OCI-M2 (cell line): ENCODE measurements at regions not wholly inside any gene's neighbourhood (a gene's known extent, or its start where the extent isn't known, plus 50 kb on each side); places are given as distances from the start of the nearest gene placed in this dataset.

Experiments
- DNase-seq: peaks from one replicate; lab custom pipeline; 2025; ENCODE audit not compliant: unreplicated experiment; lab: John Stamatoyannopoulos, UW

- no peak for DNase-seq
Observed at GRCh38 chr16:86797700-86798099, 219.4 kb downstream of the FOXL1 start.

DNA sequence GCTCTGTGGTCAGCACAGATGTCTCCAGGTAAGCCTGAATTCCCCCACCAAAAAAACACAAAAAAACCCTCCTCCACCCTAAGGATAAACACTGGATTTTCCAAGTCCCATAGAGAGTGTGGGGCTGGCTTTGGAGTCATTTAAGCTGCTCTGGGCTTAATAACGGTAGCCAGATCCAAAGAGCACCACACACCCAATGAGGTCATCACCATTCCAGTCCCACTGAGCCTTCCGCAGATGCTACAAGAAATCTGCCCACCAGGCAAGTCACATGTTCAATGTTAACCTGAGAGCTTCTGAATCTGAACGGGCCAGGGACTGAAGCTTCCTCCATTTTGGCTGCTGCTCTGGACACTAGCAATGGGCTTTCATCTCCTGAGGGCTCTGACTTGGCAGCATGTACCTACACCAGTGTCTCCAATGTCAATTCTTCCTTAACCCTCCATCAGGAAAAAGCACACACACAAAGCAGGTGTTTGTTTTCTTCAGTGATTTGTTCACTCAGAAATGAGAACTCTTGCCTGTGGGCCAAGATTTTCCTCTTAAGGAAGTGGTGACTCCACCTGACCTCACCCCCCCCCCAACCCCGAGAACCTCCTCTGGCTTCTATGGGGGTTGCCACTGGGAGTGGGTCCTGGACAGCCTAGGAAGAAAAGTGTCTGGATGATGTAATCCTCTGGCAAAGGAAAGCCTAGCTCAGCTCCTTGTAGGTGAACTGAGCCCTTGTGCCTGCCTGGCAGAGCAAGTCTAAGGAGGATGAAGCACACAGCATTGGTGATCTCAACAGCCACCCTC lies 220.1 kb downstream of the FOXL1 start:
- DNase-seq, result no peak

- no peak for DNase-seq
Observed at GRCh38 chr16:86799367-86799766, 221.0 kb downstream of the FOXL1 start.

GRCh38 chr16:86800894-86801293 lies 222.5 kb downstream of the FOXL1 start:
- no peak for DNase-seq

- no peak for DNase-seq
Observed at GRCh38 chr16:86802013-86802412, 223.7 kb downstream of the FOXL1 start.

- no peak for DNase-seq
Observed at GRCh38 chr16:86805188-86805587, 226.8 kb downstream of the FOXL1 start.

DNA sequence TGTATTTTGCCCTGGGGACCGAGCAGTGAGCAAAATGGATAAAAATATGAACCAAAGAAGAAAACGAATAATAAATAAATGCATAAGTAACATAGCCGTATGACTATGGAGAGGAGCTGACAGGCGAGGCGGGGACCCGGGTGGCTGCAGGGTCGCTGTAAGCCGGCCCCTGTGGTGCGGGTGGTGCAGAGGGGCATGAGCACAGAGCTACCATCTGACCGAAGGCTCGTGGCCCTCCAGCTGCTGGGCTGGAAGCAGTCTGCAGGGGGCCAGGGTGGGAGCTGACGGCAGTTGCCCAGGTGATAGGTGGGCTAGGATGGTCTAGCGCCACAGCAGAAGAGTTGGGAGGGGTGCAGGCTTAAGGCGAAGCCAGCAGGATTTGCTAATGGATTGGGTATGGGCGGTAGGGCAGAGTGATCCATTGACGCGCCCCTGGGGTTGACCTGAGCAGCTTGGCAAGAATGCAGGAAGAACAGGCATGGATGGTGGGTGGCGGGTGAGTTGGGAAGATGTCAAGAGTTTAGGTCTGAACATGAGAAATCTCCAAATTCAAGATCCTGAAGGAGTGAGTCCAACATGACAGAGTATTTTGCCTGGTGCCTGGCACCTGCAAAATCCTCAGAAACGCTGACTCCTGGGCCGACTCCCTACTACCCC lies 228.0 kb downstream of the FOXL1 start:
- DNase-seq, result no peak

DNA sequence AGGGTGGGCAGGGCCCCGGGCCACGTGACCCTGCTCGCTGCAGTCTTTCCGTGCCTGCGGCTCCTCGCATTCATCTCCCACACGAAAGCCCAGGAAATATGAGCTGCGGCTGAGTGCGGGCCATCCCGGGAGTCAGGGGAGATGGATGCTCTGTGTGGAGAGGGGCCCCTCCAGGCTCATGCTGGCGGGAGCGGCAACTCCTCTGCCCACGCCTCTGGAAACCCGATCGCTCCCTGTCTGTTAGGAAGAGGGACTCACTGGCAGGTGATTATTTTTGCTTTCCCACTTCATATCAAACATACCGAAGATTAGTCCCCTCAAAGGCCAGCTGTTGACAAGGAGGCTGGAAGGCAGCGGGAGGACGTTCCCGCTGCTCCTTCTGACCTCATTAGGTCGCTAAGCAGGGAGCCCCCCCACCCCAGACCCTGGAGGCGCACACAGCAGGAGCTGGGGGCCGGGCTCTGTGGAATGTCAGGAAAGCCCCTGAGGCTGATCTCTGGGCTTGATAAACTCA lies 228.5 kb downstream of the FOXL1 start:
- DNase-seq, result no peak

DNA sequence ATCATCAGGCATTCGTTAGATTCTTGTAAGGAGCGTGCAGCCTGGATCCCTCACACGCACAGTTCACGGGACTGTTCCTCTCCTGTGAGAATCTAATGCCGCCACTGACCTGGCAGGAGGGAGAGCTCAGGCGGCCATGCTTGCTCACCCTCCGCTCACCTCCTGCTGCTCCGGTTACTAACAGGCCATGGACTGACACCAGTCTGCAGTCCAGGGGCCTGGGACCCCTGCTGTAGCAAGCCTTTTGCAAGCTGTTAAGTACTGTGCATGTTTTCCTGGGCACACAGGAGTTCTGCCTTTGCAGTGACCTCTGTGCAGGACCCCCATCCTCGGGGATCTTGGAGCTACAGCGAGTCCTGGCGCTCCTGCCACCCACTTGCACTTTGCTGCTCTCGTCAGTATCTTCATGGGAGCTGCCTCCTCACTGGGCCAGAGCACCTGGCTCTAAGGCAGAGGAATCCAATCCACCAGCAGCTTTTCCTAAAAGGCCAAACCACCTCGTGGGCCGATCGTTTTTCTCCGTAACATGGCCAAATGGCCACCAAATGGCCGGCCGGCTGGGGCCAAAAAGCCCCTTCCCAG lies 230.6 kb downstream of the FOXL1 start:
- no peak for DNase-seq

GRCh38 chr16:86809458-86809955 lies 231.2 kb downstream of the FOXL1 start:
- no peak for DNase-seq

DNA sequence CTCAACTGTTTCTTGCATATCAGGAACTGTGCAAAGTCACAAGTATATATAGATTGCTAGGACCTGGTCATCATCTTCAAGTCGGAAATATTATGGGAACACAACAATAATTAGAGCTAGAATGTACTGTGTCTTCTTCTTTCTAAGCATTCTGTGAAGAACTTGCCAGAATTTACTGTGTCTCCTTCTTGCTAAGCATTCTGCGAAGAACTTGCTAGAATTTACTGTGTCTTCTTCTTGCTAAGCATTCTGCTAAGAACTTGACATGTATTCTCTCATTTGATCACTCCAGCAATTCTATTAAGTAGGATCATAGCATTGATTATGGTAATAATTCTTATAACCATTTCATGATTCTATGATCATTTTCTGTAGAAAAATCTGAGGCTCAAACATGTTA lies 231.7 kb downstream of the FOXL1 start:
- no peak for DNase-seq

DNA sequence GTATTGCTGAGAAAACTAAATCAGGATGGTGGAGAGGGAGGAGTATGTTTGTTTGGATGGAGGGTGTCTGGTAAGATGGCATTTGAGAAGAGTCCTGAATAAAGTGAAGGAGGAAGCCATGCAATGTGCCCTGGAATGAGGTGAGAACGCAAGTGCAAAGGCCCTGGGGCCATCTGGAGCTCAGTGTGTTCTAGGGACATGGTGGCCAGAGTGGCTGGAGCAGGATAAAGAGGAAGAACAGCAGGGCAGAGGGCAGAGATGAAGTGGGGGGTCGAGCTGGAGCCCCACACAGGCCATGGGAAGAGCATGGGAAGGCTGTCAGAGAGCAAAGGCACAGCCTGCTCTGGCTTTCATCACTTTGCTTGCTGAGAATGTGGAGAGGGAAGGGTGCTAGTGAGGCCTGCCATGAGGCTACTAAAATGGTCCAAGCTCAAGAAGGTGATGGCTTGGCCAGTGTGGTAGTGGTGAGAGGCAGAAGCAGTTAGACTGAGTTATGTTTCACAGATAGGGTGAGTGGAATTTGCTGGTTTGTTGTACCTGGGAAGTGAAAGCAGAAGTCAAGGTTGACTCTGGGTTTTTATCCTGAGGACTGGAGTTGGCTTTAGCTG lies 234.1 kb downstream of the FOXL1 start:
- DNase-seq, result no peak

DNA sequence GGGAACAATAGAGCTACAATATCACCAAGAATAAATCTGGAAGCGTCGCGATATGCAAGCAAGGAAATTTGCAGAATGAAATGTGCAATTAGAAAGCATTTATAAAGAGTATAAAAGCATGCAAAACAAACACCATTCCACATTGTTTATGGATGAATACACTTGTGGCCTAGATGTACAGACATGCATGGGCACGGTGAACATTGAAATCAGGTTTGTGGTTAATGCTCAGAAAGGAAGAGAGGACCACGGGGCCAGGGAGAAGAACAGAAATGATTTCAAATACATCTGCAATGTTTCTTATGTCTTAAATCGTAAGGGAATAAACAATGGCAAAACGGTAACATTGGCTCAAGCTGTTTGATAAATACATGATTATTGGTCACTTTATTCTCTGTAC lies 235.9 kb downstream of the FOXL1 start:
- DNase-seq, result no peak

GRCh38 chr16:86816930-86817625 lies 238.7 kb downstream of the FOXL1 start:
- DNase-seq, result no peak

DNA sequence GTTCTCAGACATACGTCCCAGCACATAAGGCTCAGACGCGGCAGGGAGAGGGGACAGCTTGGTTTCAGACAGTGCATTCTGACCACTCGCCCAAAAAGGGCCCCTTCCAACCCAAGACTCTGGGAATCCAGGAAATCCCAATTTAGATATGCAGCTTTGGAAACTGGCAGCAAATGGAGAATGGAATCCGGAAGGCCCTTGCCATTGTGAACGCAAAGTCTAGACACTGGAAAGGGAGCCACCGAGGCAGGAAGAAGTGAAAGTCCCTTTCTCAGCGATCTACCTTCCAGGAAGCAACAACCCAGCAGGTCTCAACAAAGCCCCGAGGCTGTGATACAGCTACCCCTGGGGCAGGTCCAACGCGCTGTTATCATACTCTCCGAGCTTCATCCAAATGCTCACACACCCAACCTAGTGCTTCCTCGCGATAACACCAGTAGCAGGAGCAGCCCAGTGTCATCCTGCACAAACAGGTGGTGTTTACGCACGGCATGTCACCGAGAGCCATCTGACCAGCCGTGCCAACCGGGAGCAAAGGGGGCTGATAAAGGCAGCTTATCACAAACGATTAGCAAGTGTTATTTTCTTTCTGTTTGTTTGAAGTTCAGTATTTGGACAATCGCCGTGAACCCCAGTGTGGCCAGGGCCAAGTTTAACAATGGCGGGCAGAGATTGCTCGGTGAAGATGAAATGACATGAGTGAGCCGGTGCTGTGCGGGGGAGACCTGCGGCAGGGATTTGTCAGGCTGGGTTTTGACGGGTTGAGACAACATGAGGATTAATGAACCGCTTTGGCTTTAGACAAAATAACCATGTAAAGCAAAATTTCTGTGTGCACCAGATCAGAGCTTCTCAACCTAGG lies 240.6 kb downstream of the FOXL1 start:
- no peak for DNase-seq

- DNase-seq, result no peak
Observed at GRCh38 chr16:86819533-86819892, 241.2 kb downstream of the FOXL1 start.

GRCh38 chr16:86821895-86822294 lies 243.5 kb downstream of the FOXL1 start:
- no peak for DNase-seq

- no peak for DNase-seq
Observed at GRCh38 chr16:86823125-86823524, 244.8 kb downstream of the FOXL1 start.

- DNase-seq, result no peak
Observed at GRCh38 chr16:86823888-86824671, 245.7 kb downstream of the FOXL1 start.
